Left colon (tissue), 2 donors: ENCODE measurements at regions not wholly inside any gene's neighbourhood (a gene's known extent, or its start where the extent isn't known, plus 50 kb on each side); places are given as distances from the start of the nearest gene placed in this dataset.

Source experiments
- ATAC-seq: fragments of 200-7000 bp; cut with Tn5 transposase; one replicate; pipeline ENCODE4 v1.9.1; 2020; ENCODE audit warnings: mild to moderate bottlenecking, moderate library complexity
- DNase-seq, 2 donors: peaks; one replicate each; pipeline ENCODE4 v3.0.0-alpha.2; 2020
- intact Hi-C, 2 donors: fragments of 100-400 bp; cut with DNase I in 1 of 2; cut with micrococcal nuclease in 1 of 2; formaldehyde crosslinking; loops; one replicate each; pipeline versions ENCODE4 v1.11.2 to v1.14.0; 2022; cut with DNase I, micrococcal nuclease
- donor health status: DM: no; HTN: no; CAD: no.
- donor health status: DM: yes; HTN: yes; CAD: no.

DNA sequence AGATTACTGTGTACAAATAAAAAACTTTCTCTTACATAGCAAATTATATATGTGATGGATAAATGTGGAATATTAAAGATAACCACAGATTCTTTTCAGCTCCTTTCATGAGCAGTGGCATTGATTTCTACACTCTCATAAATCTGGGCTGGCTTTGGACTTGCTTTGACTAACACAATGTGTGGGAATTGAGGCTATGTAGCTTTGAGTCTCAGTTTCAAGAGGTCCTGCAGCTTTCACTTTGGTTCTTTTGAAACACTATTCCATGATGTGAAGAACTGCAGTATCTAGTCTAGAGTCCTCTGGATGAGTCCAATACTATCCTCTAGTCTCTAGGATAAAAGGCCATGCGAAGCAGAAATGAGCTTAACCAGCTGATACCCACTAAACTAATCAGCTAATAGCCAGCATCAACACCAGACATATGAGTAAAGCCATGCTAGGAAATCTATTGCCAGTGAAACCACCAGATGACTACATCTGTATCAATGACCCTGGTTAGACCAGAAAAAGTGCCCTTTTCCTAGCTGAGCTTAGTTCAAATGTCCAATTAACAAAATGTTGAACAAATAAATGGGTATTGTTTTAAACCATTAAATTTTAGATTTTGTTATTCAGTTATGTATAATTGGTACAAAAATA, 274.9 kb upstream of the ZPLD1 start:
- ATAC-seq (no peak), DNase-seq (no peak)
- intact Hi-C loops = no loop called here

DNA sequence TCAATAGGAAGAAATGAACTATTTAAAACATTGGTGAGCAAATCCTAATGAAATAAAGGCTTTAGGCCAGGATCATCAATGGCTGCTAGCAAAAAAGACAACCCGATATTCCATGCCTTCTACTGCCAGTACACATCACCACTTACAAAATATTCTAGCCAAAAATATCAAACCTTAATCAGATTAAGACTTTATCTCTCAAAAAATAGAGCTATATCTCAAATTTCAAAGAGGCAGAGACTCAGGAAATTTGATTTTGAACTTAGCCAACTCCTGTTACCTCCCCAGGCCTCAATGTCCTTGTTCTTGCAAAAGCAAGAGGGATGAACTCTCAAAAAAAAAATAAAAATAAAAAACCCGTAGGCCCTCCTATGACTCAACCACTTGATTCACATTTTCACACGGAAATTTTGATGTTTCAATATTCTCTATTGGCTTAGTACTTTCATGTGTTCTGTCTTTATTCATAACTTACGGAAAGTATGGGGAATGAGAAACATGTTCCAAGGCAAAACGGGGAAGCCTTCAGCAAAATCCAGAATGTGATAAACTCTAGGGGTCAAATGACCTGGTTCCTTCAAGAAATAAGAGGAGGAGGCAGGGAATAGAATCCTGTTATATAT, 273.3 kb upstream of the ZPLD1 start:
- ATAC-seq = no peak

DNA sequence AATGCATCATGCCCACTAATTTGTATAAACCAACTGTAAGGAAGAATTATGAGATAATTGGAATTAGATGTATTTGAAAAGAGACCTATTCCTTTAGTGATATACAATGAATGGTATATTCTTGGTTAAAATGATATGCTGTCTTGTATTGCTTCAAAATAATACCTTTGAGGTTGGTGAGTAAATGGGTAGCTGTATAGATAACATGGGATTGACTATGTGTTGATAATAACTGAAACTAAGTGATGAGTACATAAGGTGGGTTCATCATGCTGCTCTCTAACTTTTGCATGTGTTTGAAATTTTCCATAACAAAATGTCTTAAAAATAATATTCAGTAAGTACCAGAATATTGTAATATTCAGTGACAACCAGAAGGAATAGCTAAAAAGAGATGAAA, 272.6 kb upstream of the ZPLD1 start:
- DNase-seq (no peak), ATAC-seq (no peak)
- intact Hi-C loops = no loop called here

More for the DNA sequence above, 273.3 kb upstream of the ZPLD1 start:
- no peak for DNase-seq
- intact Hi-C loops = no loop called here

DNA sequence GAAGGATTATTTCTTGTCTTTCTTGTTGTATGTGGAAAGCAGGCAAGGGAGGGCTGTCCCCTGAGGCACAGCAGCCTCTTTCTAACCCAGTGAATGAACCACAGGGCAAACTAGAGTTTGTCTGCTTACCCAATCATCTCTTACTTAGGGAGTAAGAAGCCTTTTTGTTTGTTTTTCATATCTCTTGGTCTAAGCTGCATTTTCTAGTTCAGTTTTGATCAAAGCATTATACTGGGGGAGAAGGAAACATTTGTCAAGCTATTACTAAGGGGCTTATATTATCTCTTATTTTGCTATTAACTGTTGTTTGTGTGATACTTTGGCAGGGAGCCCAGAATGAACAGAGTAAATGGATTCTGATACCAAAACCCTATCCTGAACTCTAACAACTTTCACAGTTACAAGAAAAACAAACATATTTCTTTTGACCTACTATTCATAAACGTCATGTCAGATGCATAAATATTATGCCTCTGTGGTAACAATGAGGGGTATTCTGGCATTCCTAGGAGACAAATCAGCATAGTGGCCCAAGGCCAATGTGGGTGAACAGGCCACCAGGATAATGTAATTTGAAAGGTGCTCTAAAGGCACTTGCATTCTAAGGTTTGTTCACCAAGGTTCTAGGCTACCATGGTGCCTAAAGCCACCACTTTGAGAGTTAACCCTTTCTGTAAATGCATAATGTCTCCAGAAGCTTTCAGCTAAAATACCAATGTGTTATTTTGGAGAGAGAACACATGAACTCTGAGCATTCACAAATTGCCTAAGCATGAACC, 271.6 kb upstream of the ZPLD1 start:
- DNase-seq (no peak), ATAC-seq (no peak)
- intact Hi-C loops = no loop called here

DNA sequence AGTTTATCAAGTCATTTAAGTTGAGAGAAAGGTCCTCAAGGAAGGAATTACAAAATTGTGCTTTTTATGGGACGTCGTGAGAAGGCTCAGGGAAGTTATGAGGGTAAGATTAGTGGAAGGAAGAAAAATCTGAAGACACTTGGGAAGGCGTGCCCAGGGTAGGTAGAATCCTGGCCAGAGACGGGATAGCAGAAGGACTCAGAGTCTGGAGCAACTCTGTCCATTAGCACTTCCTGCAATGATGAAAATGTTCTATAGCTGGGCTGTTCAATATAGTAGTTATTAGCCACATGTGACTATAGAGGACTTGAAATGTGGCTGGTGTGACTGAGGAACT, 271.0 kb upstream of the ZPLD1 start:
- DNase-seq (no peak), ATAC-seq (no peak)
- intact Hi-C loops = no loop called here

DNA sequence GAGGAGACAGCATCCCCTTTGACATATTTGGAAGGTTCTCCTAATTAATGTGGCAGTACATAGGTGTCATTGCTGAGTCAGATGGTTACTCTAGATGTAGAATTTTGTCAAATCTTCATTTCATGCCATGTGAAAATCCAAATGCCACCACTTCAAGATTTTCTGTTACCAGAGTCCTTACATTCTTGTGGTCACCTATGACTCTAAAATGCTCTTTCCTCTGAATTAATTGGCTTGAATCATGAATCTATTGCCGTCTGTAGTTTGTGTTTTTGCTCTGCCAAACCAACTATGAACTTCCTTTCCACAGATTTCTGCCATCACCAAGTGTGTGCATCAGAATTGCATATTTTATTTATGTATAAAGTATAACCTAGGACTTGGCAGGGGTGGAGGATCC, 269.4 kb upstream of the ZPLD1 start:
- intact Hi-C loops = no loop called here
- ATAC-seq (no peak), DNase-seq (no peak)

DNA sequence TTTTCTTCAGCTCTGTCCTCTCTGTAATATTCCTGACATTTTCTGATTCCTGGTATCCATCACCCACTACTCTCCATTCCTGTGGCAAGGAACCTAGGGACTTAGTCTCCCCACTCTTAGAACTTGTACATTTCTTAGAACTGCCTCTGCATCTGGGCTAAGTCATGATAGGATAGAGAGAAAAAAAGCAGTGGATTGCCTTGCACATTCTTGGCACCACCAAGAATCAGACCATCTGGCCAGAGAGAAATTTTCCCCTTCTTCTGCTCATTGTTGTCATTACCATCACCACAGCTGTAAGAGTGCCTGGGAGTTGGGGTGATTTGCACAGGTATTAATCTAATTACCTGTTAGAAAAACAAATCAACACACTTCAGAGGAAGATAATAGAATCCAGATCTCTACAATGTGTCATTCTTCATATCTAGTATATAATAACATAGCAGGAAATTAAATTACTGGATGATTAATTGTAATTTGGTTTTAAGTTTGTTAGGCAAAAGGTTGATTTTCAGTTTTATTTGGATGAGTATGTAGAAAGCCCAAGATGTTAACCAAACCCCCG, 264.8 kb upstream of the ZPLD1 start:
- intact Hi-C loops = no loop called here
- ATAC-seq (no peak), DNase-seq (no peak)

DNA sequence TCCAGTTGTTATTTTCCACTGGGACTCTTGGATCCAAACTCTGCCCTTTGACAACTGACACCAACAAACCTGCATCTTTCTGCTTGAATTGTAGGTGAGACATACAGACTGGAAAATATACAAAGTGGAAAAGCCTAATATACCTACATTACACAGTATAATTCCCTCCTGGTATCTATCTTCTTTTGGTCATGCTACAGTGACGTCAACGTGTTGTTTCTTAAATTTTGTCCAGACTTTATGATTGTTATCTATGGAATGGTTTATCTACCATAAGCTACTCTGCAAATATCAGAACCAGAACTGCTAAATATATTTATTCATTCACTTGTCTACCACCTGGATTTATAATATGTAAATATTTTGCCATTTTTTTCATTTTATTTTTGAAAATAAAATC, 264.3 kb upstream of the ZPLD1 start:
- intact Hi-C loops = no loop called here
- DNase-seq = no peak
- ATAC-seq = no peak

DNA sequence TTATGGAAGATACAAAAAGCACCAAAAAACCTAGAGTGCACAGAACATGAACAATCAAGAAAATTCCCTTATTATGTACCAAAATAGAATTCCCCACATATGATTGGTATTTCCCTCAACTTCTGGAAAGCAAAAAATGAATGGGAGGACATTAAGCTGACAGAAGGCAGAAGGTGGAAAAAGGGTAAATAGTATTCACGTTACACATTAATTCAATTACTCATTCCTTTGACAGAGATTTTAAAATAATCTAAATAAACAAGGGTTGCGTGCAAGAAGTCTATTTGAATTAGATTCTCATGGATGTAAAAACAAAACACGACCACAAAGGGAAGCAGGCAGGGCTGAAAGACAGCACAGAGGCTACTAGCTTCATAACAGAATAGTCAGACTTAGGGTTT, 260.5 kb upstream of the ZPLD1 start:
- intact Hi-C loops = no loop called here
- DNase-seq (no peak), ATAC-seq (no peak)

DNA sequence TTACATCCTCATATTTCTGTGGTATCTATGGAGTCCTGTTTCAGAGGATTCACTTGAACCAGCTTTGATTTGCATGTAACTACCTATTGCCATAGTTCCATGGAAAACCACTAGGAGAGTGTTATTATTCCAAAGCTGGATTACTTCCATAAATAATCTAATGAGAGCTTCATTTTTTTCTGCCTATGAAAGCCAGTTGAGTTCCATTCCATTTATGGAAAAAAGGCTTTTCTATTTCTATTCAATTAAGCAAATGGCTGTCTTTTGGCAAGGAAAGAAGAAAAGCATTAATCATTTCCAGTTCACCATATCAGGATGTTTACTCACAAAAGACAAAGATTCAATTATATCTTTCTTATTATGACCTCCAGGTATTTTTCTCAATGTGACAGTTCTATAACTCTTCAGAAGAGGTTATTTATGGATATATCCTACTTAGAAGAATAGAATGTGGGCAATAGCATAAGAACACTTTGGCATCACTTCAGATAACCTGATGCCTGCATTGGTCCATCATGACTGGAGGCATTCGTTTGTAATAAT, 259.9 kb upstream of the ZPLD1 start:
- intact Hi-C loops = no loop called here
- ATAC-seq = no peak
- DNase-seq = no peak

DNA sequence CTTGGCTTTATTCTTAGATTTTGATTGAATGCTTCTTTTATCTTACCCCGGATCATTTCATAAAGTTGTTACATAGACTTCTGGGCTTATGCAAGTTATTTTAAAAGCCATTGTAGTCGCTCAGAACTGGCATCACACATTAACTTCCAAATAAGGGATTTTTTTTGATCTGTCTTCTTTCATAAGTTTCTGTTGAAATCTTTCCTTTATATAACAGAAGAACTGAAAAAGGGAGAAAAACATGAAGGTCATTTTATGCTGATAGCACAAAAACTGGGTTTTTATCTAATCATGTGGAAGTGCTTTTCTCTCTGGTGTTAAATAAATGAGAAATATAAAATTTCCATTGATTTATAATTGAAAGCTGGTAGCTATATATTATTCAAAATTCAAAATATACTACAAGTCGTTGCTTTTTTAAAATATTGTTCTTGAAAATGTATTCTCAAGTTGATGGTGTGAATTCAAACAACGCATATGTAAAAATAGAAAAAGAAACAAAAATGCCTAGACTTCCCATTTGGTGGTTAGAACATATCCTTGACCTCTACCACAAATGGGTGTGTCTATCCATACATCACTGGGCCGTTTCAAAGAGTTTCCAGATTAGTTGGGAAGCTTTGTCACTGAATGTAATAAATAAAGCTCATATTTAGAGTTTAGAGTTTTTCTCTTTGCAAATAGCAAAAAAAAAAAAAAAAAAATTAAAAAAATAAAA, 258.3 kb upstream of the ZPLD1 start:
- DNase-seq (no peak), ATAC-seq (no peak)
- intact Hi-C loops = no loop called here

DNA sequence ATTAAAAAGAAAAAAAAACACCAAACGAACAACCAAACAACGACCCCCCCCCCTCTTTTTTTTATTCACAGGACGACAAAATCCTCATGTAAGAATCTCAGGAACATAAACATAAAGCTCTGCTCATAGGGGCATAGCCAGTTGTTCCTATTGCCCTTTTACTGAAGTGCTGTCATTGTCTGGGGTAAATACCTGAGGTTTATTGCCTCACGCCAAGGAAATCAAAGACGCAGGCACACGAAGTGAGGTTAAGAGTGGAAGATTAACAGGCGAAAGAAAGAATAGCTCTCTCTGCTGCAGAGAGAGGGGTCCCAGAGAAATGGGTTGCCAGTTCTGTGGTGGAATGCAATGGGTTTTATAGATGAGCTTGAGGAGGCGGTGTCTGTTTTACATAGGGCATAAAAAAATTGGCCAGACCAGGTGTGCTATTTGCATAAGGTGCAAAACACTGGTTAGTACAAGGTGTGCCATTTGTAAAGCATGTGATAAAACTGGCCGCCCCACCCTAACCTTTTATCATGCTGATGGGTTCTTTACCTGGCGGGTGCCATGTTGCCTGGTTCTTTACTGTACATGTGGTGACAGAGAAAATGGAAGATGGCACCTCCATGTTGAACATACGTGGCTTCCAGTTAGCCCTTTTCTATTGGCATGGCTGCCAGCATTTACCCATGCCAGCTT, 257.6 kb upstream of the ZPLD1 start:
- DNase-seq = peak in 1 of 2 donors; percentile 31
- peak; percentile 85 for ATAC-seq

DNA sequence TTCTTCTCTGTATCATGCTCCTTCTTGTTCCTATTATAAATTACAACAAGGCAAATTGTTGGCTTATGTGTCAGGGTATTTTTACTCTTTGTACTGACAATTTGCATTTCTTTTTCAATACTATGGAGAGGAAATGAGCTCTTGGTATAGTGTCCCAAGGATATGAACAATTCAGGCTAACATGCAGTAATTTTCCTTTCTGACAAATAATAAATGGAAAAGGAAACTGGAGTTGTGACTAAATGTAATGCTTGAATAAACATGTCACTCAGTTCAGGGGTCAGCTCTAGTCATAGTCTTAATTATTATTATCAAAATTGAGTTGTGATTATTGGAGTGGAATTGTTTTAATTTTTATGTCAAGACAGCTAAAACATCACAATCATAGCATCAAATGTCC, 256.0 kb upstream of the ZPLD1 start:
- intact Hi-C loops = no loop called here
- no peak for DNase-seq
- ATAC-seq = no peak

More for the DNA sequence above, 257.6 kb upstream of the ZPLD1 start:
- intact Hi-C loops = no loop called here

DNA sequence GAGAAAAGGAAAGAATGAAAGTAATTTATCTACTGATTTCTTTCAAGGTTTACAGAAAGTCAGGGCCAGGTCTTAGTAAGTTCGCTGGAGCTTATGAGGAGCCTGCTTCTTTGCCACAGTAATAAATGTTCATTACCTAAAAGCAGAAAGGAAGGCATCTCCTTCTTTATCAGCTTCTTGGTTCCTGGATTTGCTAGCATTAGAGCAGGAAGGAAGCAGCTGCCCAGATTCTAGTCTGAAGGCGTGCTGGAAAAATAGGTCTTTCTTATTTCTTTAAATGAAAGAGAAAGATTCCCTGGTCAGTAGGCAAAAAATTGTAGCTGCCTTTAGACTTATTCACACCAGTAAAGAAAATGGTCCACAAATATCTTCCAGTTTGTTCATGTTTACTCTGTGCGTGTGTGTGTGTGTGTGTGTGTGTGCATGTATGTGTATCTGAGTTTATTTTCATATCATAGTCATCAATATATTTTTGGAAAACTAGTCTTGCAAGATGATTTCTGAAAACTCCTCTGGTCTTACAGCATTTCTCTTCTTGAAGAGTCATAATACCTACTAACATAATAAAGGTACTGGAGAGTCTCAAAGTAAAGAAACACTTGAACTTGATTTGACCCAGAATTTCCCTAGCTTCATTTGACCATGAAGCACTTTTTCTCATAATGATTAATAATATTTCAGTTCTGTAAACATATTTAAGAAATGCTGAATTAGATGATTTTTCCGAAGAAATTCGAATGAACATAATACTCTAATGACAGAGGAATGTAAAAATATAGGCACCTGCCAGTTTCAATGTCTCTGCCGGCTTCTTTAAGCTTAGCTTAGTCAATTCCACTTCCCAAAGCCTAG, 255.3 kb upstream of the ZPLD1 start:
- no peak for DNase-seq
- no peak for ATAC-seq

DNA sequence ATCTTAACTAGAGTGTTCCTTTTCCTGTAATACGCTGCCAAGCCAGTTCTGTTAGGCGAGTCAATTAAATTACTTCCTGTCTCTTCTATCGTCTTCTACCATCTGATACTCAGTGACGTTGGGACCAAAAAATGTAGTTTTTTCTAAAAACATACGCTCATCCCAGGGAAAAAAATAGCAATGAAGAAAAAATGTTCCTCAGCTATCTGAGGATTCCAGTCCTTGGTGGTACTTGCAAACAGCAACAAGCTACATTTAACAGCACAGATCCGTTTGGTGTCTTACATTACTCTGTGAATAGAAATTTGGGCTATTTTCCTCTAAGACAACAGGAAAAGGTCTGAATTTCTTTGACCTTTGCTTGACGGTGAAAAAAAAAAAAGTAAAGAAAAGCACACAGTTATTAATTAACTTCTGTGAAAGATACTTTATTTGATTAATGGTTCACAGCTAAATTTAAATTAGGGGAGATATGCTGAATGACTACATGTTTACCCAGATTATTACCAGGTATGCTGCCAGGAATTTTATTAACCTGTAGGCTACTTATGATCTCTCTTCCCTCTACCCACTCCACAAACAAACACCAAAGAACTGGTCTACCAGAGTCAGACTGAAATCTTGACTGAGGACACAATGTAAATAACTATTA, 254.4 kb upstream of the ZPLD1 start:
- DNase-seq (no peak), ATAC-seq (peak; percentile 46)
- intact Hi-C loops = no loop called here

More for the DNA sequence above, 255.3 kb upstream of the ZPLD1 start:
- intact Hi-C loops = no loop called here

DNA sequence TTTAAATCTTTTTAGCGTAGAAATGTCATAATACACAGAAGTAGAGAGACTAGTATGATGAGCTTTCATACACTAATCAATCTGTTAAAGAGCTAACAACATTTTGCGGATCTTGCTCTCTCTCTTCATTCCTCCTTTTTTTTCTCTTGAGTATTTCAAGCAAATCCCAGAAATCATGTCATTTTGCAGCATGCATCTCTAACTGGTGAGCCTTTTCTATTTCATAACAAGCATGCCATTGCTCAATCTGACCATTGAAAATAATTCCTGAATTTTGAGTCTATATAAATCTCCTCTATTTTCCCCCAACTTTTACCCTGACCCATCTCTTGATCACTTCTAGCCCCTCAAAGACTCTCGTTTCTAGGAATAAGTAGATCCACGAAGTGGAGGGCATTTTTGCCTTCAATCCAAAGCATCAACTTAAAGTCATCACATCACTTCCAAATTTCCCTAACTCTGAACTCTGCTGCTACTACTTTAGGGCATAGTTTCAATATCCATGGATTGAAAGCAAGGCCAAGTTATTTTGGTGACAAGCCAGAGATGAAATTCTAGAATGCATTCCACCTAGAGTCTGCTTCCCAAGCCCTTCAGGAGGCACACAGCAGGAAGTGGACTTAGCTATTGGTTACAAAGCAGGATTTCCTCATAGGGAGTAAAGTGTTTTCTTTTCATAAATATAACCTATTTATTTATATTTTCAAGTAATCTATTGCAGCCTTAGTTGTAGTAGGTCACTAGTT, 253.5 kb upstream of the ZPLD1 start:
- peak; percentile 43 for ATAC-seq
- intact Hi-C loops = no loop called here
- no peak for DNase-seq

DNA sequence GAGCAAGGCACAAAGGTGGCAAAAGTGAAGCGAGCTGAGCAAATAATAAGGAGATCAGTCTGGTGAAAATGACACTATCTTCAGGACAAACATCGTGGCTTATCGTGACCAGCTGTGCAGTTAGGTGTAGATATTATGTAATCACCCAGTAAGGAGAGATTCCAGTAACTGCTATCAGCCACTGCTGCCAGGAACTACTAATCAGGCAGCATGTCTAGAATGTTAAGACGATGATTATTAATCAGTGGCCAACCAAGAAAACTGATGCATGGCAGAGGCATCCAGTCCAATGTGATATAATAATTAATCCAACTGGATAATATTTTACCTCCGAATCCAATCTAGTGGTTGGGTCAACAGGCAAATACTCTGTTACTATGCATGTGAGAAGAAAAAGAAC, 252.7 kb upstream of the ZPLD1 start:
- intact Hi-C loops = no loop called here
- DNase-seq (no peak), ATAC-seq (no peak)
